GM21390 (cell line): ENCODE measurements at regions not wholly inside any gene's neighbourhood (a gene's known extent, or its start where the extent isn't known, plus 50 kb on each side); places are given as distances from the start of the nearest gene placed in this dataset.

Experiments
- ATAC-seq: cut with Tn5 transposase; IDR thresholded peaks from one replicate; pipeline ENCODE4 v1.9.1; 2021; ENCODE audit not compliant: unreplicated experiment

GRCh38 chr14:87017335-87017734 lies 975.6 kb downstream of the GALC start:
- no peak for ATAC-seq

GRCh38 chr14:87014856-87015255 lies 978.1 kb downstream of the GALC start:
- ATAC-seq: no peak

- ATAC-seq: no peak
Measured at GRCh38 chr14:87013583-87013982, 979.4 kb downstream of the GALC start.

GRCh38 chr14:87008965-87009364 lies 984.0 kb downstream of the GALC start:
- ATAC-seq: no peak

- ATAC-seq: no peak
Measured at GRCh38 chr14:87005280-87005679, 987.7 kb downstream of the GALC start.

- no peak for ATAC-seq
Measured at GRCh38 chr14:87002776-87003175, 990.2 kb downstream of the GALC start.

- no peak for ATAC-seq
Measured at GRCh38 chr14:87001333-87001732, 991.6 kb downstream of the GALC start.

GRCh38 chr14:87000081-87000480 lies 992.9 kb downstream of the GALC start:
- ATAC-seq: no peak

- ATAC-seq: no peak
Measured at GRCh38 chr14:86999036-86999435, 993.9 kb downstream of the GALC start.

- ATAC-seq: no peak
Measured at GRCh38 chr14:86997271-86997670, 995.7 kb downstream of the GALC start.

- no peak for ATAC-seq
Measured at GRCh38 chr14:86990396-86990795, 1002.6 kb downstream of the GALC start.

GRCh38 chr14:86989285-86989684 lies 1003.7 kb downstream of the GALC start:
- no peak for ATAC-seq

GRCh38 chr14:86987966-86988365 lies 1005.0 kb downstream of the GALC start:
- no peak for ATAC-seq

- ATAC-seq: no peak
Measured at GRCh38 chr14:86973177-86973576, 1019.8 kb downstream of the GALC start.

GRCh38 chr14:86971292-86971691 lies 1021.7 kb downstream of the GALC start:
- no peak for ATAC-seq

- peak; percentile 75 for ATAC-seq
Measured at GRCh38 chr14:86961106-86961716, 1031.8 kb downstream of the GALC start.

GRCh38 chr14:86955771-86956354 lies 1037.1 kb downstream of the GALC start:
- no peak for ATAC-seq

- no peak for ATAC-seq
Measured at GRCh38 chr14:86954623-86955022, 1038.4 kb downstream of the GALC start.

GRCh38 chr14:86946446-86946845 lies 1046.5 kb downstream of the GALC start:
- no peak for ATAC-seq

GRCh38 chr14:86944434-86944833 lies 1048.5 kb downstream of the GALC start:
- no peak for ATAC-seq

GRCh38 chr14:86943391-86944365 lies 1049.3 kb downstream of the GALC start:
- no peak for ATAC-seq

GRCh38 chr14:86942936-86943335 lies 1050.0 kb downstream of the GALC start:
- no peak for ATAC-seq
